Esophagus muscularis mucosa (tissue), 4 donors: ENCODE measurements at regions not wholly inside any gene's neighbourhood (a gene's known extent, or its start where the extent isn't known, plus 50 kb on each side); places are given as distances from the start of the nearest gene placed in this dataset.

ENCODE experiments used
- EP300 ChIP-seq: sonication (generic); formaldehyde crosslinking; IDR thresholded peaks from one replicate; pipeline ENCODE4 v1.6.1; 2017; ENCODE audit warnings: antibody characterized with exemption
- POLR2AphosphoS5 ChIP-seq, 2 donors: sonication (generic); formaldehyde crosslinking; IDR thresholded peaks; one replicate each; pipeline ENCODE4 v1.6.1; 2017; ENCODE audit warnings: antibody characterized with exemption in 2 of 2
- TF ChIP-seq, protein P1 (sequence below), 3 experiments: fragments of 200-600 bp in 2 of 3; fragments of 450-650 bp in 1 of 3; sonication (generic) in 2 of 3; IDR thresholded peaks; one replicate each; pipeline ENCODE4 v1.5.1; 2017 to 2019; ENCODE audit warnings: antibody characterized with exemption in 3 of 3, mild to moderate bottlenecking in 2 of 3, moderate library complexity in 1 of 3

GRCh38 chr14:105989566-105990302 is 463.4 kb downstream of the TMEM121 start:
- TF ChIP-seq POLR2AphosphoS5 (IDR thresholded peaks at IDR 0.05) (no peak), EP300 (no peak)
- TF ChIP-seq, protein P1, sequence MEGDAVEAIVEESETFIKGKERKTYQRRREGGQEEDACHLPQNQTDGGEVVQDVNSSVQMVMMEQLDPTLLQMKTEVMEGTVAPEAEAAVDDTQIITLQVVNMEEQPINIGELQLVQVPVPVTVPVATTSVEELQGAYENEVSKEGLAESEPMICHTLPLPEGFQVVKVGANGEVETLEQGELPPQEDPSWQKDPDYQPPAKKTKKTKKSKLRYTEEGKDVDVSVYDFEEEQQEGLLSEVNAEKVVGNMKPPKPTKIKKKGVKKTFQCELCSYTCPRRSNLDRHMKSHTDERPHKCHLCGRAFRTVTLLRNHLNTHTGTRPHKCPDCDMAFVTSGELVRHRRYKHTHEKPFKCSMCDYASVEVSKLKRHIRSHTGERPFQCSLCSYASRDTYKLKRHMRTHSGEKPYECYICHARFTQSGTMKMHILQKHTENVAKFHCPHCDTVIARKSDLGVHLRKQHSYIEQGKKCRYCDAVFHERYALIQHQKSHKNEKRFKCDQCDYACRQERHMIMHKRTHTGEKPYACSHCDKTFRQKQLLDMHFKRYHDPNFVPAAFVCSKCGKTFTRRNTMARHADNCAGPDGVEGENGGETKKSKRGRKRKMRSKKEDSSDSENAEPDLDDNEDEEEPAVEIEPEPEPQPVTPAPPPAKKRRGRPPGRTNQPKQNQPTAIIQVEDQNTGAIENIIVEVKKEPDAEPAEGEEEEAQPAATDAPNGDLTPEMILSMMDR (IDR thresholded peaks at IDR 0.05) = no peak
